ENCODE measurements at regions not wholly inside any gene's neighbourhood (a gene's known extent, or its start where the extent isn't known, plus 50 kb on each side); places are given as distances from the start of the nearest gene placed in this dataset.

GRCh38 chr20:12170406-12170805 is 252.7 kb downstream of the BTBD3 start:
- no peak overlapping the region for H3K23ac ChIP-seq (ENCODE audit: insufficient read length)
- TF ChIP-seq ATF2 (IDR thresholded peaks at IDR 0.05; ENCODE audit: low read length) (no peak), EZH2 (IDR thresholded peaks at IDR 0.05; ENCODE audit: low read depth, low read length, severe bottlenecking) (no peak), TEAD4 (IDR thresholded peaks at IDR 0.05; ENCODE audit: low read depth, low read length) (no peak), GABPA (IDR thresholded peaks at IDR 0.05; ENCODE audit: borderline replicate concordance, insufficient read depth, low read length) (no peak), RBBP5 (IDR thresholded peaks at IDR 0.05; ENCODE audit: borderline replicate concordance, low read depth, low read length) (no peak), NRF1 (IDR thresholded peaks at IDR 0.05; ENCODE audit: low read depth, low read length) (no peak)
- no peak overlapping the region for H3K14ac ChIP-seq (ENCODE audit: insufficient read length)
- H3K23me2 ChIP-seq (ENCODE audit: low read depth, low read length): no peaks in the 10 kb centered on the region
- H3K4me3 ChIP-seq (ENCODE audit: extremely low read depth in 1 of 4, insufficient read depth in 2 of 4, low read depth in 3 of 4, low read length in 4 of 4): no peak overlapping the region
- peaks cover 0 to 3% (median 0%) of the 10 kb centered on the region in 4 experiments; a peak in 1 of 7 replicates for H3K4me1 ChIP-seq (replicated peaks in 1 of 4; ENCODE audit: control insufficient read depth in 3 of 4, insufficient read depth in 4 of 4, low read length in 3 of 4)
- H2AK5ac ChIP-seq (ENCODE audit: low read depth, low read length): no peak overlapping the region
- FAIRE-seq (no peak), DNase-seq (ENCODE audit: low read depth in 1 of 2, low spot score in 2 of 2) (no peak)
- no peak overlapping the region for H3K18ac ChIP-seq (ENCODE audit: extremely low read depth, low read length)
- H3K9ac ChIP-seq (replicated peaks in 1 of 4; ENCODE audit: extremely low read depth in 1 of 4, low read depth in 3 of 4, low read length in 3 of 4): no peak overlapping the region
- H3K79me1 ChIP-seq (ENCODE audit: low read depth, low read length): no peaks in the 10 kb centered on the region
- H4K5ac ChIP-seq (ENCODE audit: insufficient read length, low read depth, low read length): no peak overlapping the region
- H3K9me3 ChIP-seq (ENCODE audit: insufficient read depth in 2 of 2, low read depth in 1 of 2, low read length in 1 of 2): peaks cover 0 to 4% of the 10 kb centered on the region in 2 experiments; a peak in 1 of 4 replicates
- H2BK15ac ChIP-seq (ENCODE audit: low read length): no peak overlapping the region
- no peak overlapping the region for H3K56ac ChIP-seq (replicated peaks; ENCODE audit: insufficient read length, low read depth, low read length)
- H3K36me3 ChIP-seq (ENCODE audit: control insufficient read depth in 2 of 4, insufficient read depth in 4 of 4, low read length in 3 of 4): no peaks in the 10 kb centered on the region
- no peaks in the 10 kb centered on the region for H3K79me2 ChIP-seq (ENCODE audit: control insufficient read depth in 1 of 2, insufficient read depth in 2 of 2, low read length in 2 of 2)
- no peak overlapping the region for H2BK12ac ChIP-seq (ENCODE audit: low read depth, low read length)
- H2AFZ ChIP-seq (ENCODE audit: low read length): no peak overlapping the region
- H2BK5ac ChIP-seq (ENCODE audit: low read depth, low read length): no peak overlapping the region
- no peak overlapping the region for H3K4me2 ChIP-seq (ENCODE audit: insufficient read depth in 1 of 2, low read depth in 2 of 2, low read length in 2 of 2)
- no peak overlapping the region for H2BK120ac ChIP-seq (replicated peaks; ENCODE audit: low read depth, low read length)
- H4K91ac ChIP-seq (replicated peaks; ENCODE audit: insufficient read length, low read length): no peak overlapping the region
- CTCF ChIA-PET (ENCODE audit: partially characterized antibody): no interaction called here
- H2BK20ac ChIP-seq (ENCODE audit: low read length): no peak overlapping the region
- no peak overlapping the region for H3K27ac ChIP-seq (ENCODE audit: low read depth, low read length)
- WGBS, 2 experiments (ENCODE audit: extremely low coverage in 1 of 2, insufficient coverage in 1 of 2, insufficient read length in 1 of 2, insufficient replicate concordance in 2 of 2, low coverage in 1 of 2, low lambda C conversion rate in 2 of 2, missing lambda C conversion rate in 1 of 2): 71% methylated on average over 1 of the region's 1 CpG; no CpG with 5 or more reads in 1 of the 2 experiments
- H4K8ac ChIP-seq (ENCODE audit: extremely low read depth, insufficient read depth, low read length): no peak overlapping the region
- H3K27me3 ChIP-seq (replicated peaks in 1 of 4; ENCODE audit: control insufficient read depth in 3 of 4, extremely low read depth in 1 of 4, insufficient read depth in 3 of 4, low read length in 3 of 4): no peaks in the 10 kb centered on the region
- H3K4ac ChIP-seq (replicated peaks; ENCODE audit: insufficient read length, low read depth, low read length): no peak overlapping the region
- POLR2A ChIA-PET (ENCODE audit: partially characterized antibody): interaction anchor here (0.6 kb wide), 1 partner anchor 25 kb away, joined by 3 read pairs; no protein-coding TSS in a partner anchor
- no peaks in the 10 kb centered on the region for H4K20me1 ChIP-seq (replicated peaks in 1 of 2; ENCODE audit: control insufficient read depth in 1 of 2, insufficient read depth in 2 of 2, low read length in 2 of 2)

Measured in H1 (cell line).